ENCODE measurements at regions not wholly inside any gene's neighbourhood (a gene's known extent, or its start where the extent isn't known, plus 50 kb on each side); places are given as distances from the start of the nearest gene placed in this dataset.

DNA sequence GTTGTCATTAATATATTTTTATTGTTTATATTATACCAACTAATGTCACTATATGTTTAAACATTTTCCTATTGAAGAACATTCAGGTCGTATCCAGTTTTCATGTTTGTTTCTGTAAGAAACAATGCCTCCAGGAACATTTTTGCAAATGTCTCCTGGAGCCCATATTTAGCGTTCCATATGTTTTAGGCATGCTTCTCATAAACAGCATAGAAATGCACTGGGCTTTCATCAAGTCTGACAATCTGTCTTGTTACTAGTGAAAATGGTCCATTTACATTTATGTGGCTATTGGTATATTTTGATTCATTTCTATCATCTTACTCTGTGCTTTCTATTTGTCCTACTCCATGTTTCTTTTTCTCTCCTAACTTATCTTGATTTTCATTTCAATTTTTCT lies 431.7 kb downstream of the TFAP2A start:
- TF ChIP-seq, protein P1, sequence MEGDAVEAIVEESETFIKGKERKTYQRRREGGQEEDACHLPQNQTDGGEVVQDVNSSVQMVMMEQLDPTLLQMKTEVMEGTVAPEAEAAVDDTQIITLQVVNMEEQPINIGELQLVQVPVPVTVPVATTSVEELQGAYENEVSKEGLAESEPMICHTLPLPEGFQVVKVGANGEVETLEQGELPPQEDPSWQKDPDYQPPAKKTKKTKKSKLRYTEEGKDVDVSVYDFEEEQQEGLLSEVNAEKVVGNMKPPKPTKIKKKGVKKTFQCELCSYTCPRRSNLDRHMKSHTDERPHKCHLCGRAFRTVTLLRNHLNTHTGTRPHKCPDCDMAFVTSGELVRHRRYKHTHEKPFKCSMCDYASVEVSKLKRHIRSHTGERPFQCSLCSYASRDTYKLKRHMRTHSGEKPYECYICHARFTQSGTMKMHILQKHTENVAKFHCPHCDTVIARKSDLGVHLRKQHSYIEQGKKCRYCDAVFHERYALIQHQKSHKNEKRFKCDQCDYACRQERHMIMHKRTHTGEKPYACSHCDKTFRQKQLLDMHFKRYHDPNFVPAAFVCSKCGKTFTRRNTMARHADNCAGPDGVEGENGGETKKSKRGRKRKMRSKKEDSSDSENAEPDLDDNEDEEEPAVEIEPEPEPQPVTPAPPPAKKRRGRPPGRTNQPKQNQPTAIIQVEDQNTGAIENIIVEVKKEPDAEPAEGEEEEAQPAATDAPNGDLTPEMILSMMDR (IDR thresholded peaks at IDR 0.05 in 4 of 5, conservative IDR thresholded peaks at IDR 0.05 in 1 of 5) = no peak
- TF ChIP-seq POLR2A (IDR thresholded peaks at IDR 0.05) = no peak

All from gastrocnemius medialis (tissue), 4 donors.